Stimulated activated CD4-positive, alpha-beta T cell treated with anti-CD3 and anti-CD28 coated beads, Interleukin-12 subunit alpha, Interleukin-12 subunit beta, amount 100 ng/mL, for 48 hours (primary cell): ENCODE measurements at regions not wholly inside any gene's neighbourhood (a gene's known extent, or its start where the extent isn't known, plus 50 kb on each side); places are given as distances from the start of the nearest gene placed in this dataset.
"Not testable (repeated sequence)": the region's sequence is repeated elsewhere in the genome, so short reads cannot be mapped to it uniquely, and the experiment has no call there.

Source experiments
- DNase-seq, 3 donors: peaks; one replicate each; pipeline ENCODE4 v3.0.0-alpha.2; 2020; ENCODE audit warnings: low read depth in 2 of 3, low spot score in 1 of 3

- no peak for DNase-seq
These were observed 108.6 kb downstream of the ZMAT1 start for GRCh38 chrX:101823236-101823635.

GRCh38 chrX:101817739-101818138 is 114.1 kb downstream of the ZMAT1 start:
- DNase-seq = not testable (repeated sequence)

GRCh38 chrX:101813200-101813599 is 118.6 kb downstream of the ZMAT1 start:
- DNase-seq = no peak

- DNase-seq = peak in 1 of 3 donors; percentile 7
These were observed 128.4 kb downstream of the ZMAT1 start for GRCh38 chrX:101803451-101803850.

GRCh38 chrX:101799387-101799786 is 132.4 kb downstream of the ZMAT1 start:
- DNase-seq = peak; percentile 59 to 93 (median 60)

- no peak for DNase-seq
These were observed 128.3 kb upstream of the ARMCX2 start for GRCh38 chrX:101787934-101788333.

GRCh38 chrX:101785142-101785541 is 125.5 kb upstream of the ARMCX2 start:
- DNase-seq = no peak

GRCh38 chrX:101780421-101780820 is 120.8 kb upstream of the ARMCX2 start:
- not testable (repeated sequence) for DNase-seq

GRCh38 chrX:101774340-101774739 is 114.7 kb upstream of the ARMCX2 start:
- no peak for DNase-seq

GRCh38 chrX:101764538-101764937 is 104.9 kb upstream of the ARMCX2 start:
- DNase-seq = no peak

GRCh38 chrX:101759000-101759399 is 99.3 kb upstream of the ARMCX2 start:
- DNase-seq = peak in 2 of 3 donors; percentile 3 to 14

GRCh38 chrX:101750744-101751143 is 91.1 kb upstream of the ARMCX2 start:
- no peak for DNase-seq

GRCh38 chrX:101749436-101749835 is 89.8 kb upstream of the ARMCX2 start:
- no peak for DNase-seq

- no peak for DNase-seq
These were observed 85.4 kb upstream of the ARMCX2 start for GRCh38 chrX:101745046-101745445.

GRCh38 chrX:101744085-101744484 is 84.4 kb upstream of the ARMCX2 start:
- DNase-seq = no peak

GRCh38 chrX:101740642-101741041 is 81.0 kb upstream of the ARMCX2 start:
- no peak for DNase-seq

- not testable (repeated sequence) for DNase-seq
These were observed 79.2 kb upstream of the ARMCX2 start for GRCh38 chrX:101738867-101739266.

GRCh38 chrX:101738411-101738810 is 78.8 kb upstream of the ARMCX2 start:
- not testable (repeated sequence) for DNase-seq

GRCh38 chrX:101736651-101737050 is 77.0 kb upstream of the ARMCX2 start:
- no peak for DNase-seq

GRCh38 chrX:101732870-101733269 is 73.2 kb upstream of the ARMCX2 start:
- DNase-seq = no peak

GRCh38 chrX:101729986-101730385 is 70.3 kb upstream of the ARMCX2 start:
- no peak for DNase-seq
